HG03575 (cell line): ENCODE measurements at regions not wholly inside any gene's neighbourhood (a gene's known extent, or its start where the extent isn't known, plus 50 kb on each side); places are given as distances from the start of the nearest gene placed in this dataset.

Source experiments
- ATAC-seq: cut with Tn5 transposase; IDR thresholded peaks from one replicate; pipeline ENCODE4 v1.9.1; 2021; ENCODE audit not compliant: unreplicated experiment, insufficient number of reproducible peaks, low FRiP score; ENCODE audit errors: extremely low read depth

- no peak for ATAC-seq
These were observed 178.3 kb upstream of the GATA6 start for GRCh38 chr18:21991081-21991534.

GRCh38 chr18:21991886-21992285, 177.5 kb upstream of the GATA6 start:
- no peak for ATAC-seq

- ATAC-seq: no peak
These were observed 173.0 kb upstream of the GATA6 start for GRCh38 chr18:21996351-21996826.

GRCh38 chr18:21997207-21998143, 171.9 kb upstream of the GATA6 start:
- no peak for ATAC-seq

- ATAC-seq: no peak
These were observed 170.9 kb upstream of the GATA6 start for GRCh38 chr18:21998486-21998885.

GRCh38 chr18:22001912-22002487, 167.4 kb upstream of the GATA6 start:
- ATAC-seq: no peak

GRCh38 chr18:22005191-22005841, 164.1 kb upstream of the GATA6 start:
- no peak for ATAC-seq

GRCh38 chr18:22006458-22006857, 162.9 kb upstream of the GATA6 start:
- no peak for ATAC-seq

GRCh38 chr18:22009242-22009641, 160.1 kb upstream of the GATA6 start:
- no peak for ATAC-seq

GRCh38 chr18:22013993-22014392, 155.4 kb upstream of the GATA6 start:
- ATAC-seq: no peak

GRCh38 chr18:22015156-22015555, 154.2 kb upstream of the GATA6 start:
- no peak for ATAC-seq

- ATAC-seq: no peak
These were observed 151.0 kb upstream of the GATA6 start for GRCh38 chr18:22018366-22018765.

- no peak for ATAC-seq
These were observed 150.2 kb upstream of the GATA6 start for GRCh38 chr18:22019193-22019592.

- ATAC-seq: no peak
These were observed 149.1 kb upstream of the GATA6 start for GRCh38 chr18:22020127-22020866.

GRCh38 chr18:22020867-22021370, 148.5 kb upstream of the GATA6 start:
- no peak for ATAC-seq

- ATAC-seq: no peak
These were observed 147.7 kb upstream of the GATA6 start for GRCh38 chr18:22021701-22022100.

GRCh38 chr18:22024924-22025323, 144.5 kb upstream of the GATA6 start:
- ATAC-seq: no peak

GRCh38 chr18:22026362-22026761, 143.0 kb upstream of the GATA6 start:
- no peak for ATAC-seq

- ATAC-seq: no peak
These were observed 142.5 kb upstream of the GATA6 start for GRCh38 chr18:22026889-22027288.
